Mesothelial cell of epicardium (in vitro differentiated cells): ENCODE measurements at regions not wholly inside any gene's neighbourhood (a gene's known extent, or its start where the extent isn't known, plus 50 kb on each side); places are given as distances from the start of the nearest gene placed in this dataset.

ENCODE experiments used
- DNase-seq, 2 experiments: peaks; one replicate each; pipeline ENCODE4 v3.0.0; 2021; ENCODE audit warnings: low spot score in 2 of 2; ENCODE audit not compliant: unreplicated experiment in 2 of 2
- H3K27ac Mint-ChIP-seq: 2 replicates; pipeline ENCODE4 v1.8.0; 2021; ENCODE audit warnings: mixed read lengths
- H3K27me3 Mint-ChIP-seq: 2 replicates; pipeline ENCODE4 v1.8.0; 2021; ENCODE audit warnings: low read depth, mixed read lengths
- H3K36me3 Mint-ChIP-seq: 2 replicates; pipeline ENCODE4 v1.8.0; 2021; ENCODE audit warnings: mixed read lengths
- H3K4me1 Mint-ChIP-seq: 2 replicates; pipeline ENCODE4 v1.8.0; 2021; ENCODE audit warnings: mixed read lengths
- H3K4me3 Mint-ChIP-seq: 2 replicates; pipeline ENCODE4 v1.8.0; 2021; ENCODE audit warnings: mild to moderate bottlenecking, moderate library complexity, mixed read lengths
- H3K9me3 Mint-ChIP-seq: 2 replicates; pipeline ENCODE4 v1.8.0; 2021; ENCODE audit warnings: mixed read lengths
- CTCF ChIP-seq: fragments of 200-600 bp; sonication (generic); IDR thresholded peaks from one replicate; pipeline ENCODE4 v1.5.0; 2021; ENCODE audit warnings: antibody characterized with exemption; ENCODE audit not compliant: unreplicated experiment

DNA sequence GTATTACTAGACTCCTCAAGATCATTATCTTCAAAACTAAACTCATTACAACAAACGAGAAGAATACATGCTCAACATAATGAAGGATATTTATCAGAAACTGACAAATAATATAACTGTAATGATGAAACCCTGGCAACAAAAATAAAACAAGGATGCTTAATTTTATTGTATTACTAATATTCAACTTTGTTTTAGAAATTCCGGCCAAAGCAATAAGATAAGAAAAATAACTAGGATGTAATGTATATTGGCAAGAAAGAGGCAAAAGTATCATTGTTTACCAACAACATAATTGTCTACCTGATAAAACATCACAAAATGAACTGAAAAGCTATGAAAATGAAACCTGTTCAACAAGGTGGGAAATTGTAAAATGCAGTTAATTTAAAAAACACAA is 588.3 kb upstream of the ZFHX3 start:
- Mint-ChIP-seq H3K9me3 (peaks cover 23% of the 10 kb centered on the region), H3K27ac (no peak overlapping the region), H3K27me3 (peaks cover 4% of the 10 kb centered on the region), H3K4me1 (no peaks in the 10 kb centered on the region), H3K4me3 (no peak overlapping the region), H3K36me3 (no peaks in the 10 kb centered on the region)
- no peak for DNase-seq
- no peak for TF ChIP-seq CTCF

- no peaks in the 10 kb centered on the region for H3K4me1 Mint-ChIP-seq
- no peaks in the 10 kb centered on the region for H3K36me3 Mint-ChIP-seq
- H3K9me3 Mint-ChIP-seq: no peaks in the 10 kb centered on the region
- no peak for DNase-seq
- H3K27me3 Mint-ChIP-seq: no peaks in the 10 kb centered on the region
- H3K4me3 Mint-ChIP-seq: no peak overlapping the region
- H3K27ac Mint-ChIP-seq: no peak overlapping the region
- no peak for TF ChIP-seq CTCF
Measured at GRCh38 chr16:73629011-73629410, 581.1 kb upstream of the ZFHX3 start.

DNA sequence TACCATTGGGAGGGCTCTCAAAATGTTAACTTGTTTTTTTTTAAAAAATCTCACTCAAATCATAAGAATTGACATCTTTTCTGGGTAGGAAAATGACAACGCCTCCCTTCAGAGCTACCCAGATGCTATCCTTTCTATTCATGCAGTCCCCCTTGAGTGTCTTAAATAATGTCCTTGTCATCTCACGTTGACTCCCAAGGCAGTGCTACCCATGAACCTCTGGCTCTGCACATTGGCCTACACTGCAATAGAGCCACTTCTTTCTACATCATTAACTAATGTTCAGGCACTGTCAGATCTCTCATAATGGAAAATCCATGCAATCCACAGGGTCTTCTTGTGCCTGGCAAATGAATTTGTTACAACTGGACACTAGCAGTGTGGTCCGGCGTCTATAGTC is 569.8 kb upstream of the ZFHX3 start:
- Mint-ChIP-seq H3K27me3 (no peaks in the 10 kb centered on the region), H3K4me1 (peaks cover 16% of the 10 kb centered on the region), H3K36me3 (no peaks in the 10 kb centered on the region), H3K9me3 (no peaks in the 10 kb centered on the region), H3K27ac (no peak overlapping the region), H3K4me3 (no peak overlapping the region)
- DNase-seq: no peak
- TF ChIP-seq CTCF: no peak

DNA sequence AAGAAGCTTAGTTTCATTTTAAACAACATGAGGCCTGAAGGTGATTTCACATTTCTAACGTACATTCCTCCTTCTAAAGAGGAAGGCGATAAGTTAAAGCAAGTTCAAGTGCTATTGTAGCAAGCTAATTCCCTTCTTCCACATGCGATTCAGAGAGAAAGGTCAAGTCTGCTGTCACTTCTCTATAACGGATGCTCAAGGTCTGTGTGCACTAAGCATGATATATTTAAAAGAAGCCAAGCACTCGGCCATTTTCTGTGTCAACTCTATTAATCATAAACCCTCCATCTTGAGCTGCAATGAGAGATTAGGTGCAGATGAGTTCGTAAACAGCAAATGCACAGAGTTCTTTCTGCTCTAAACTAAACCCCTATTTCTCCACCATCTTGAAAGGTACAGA is 568.8 kb upstream of the ZFHX3 start:
- Mint-ChIP-seq H3K27me3 (peaks cover 1% of the 10 kb centered on the region), H3K36me3 (no peaks in the 10 kb centered on the region), H3K9me3 (no peaks in the 10 kb centered on the region), H3K4me3 (no peak overlapping the region), H3K4me1 (peaks cover 16% of the 10 kb centered on the region), H3K27ac (no peak overlapping the region)
- no peak for DNase-seq
- no peak for TF ChIP-seq CTCF

DNA sequence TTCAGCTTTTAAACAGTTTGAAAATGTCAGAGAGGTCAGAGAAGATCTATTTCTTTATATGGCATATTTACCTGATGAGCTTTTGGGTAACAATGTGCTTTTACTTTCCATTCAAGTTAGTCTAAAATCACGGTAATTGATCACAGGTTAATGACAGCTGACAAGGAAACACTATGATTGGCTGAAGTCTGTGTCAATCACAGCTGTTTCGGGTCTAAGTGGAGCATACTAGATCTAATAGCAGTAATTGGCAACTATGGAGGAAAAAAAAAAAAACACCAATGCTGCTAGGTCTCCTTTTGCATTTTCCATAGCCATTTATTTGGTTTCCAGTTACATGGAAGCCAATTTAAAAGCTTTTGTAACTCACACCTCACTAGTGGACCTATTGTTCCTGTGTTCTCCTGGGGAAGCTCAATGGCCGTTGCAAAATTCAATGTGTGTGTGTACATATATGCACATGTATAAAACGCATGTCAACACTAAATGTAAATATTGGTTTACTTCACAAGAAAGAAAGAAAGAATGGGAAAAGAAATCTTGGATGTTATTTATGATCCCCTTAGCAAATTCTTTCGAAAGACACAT is 568.3 kb upstream of the ZFHX3 start:
- Mint-ChIP-seq H3K4me1 (peaks cover 16% of the 10 kb centered on the region), H3K36me3 (no peaks in the 10 kb centered on the region), H3K4me3 (no peak overlapping the region), H3K27me3 (peaks cover 2% of the 10 kb centered on the region), H3K27ac (no peak overlapping the region), H3K9me3 (no peaks in the 10 kb centered on the region)
- DNase-seq: no peak
- TF ChIP-seq CTCF: no peak
